ENCODE measurements at regions not wholly inside any gene's neighbourhood (a gene's known extent, or its start where the extent isn't known, plus 50 kb on each side); places are given as distances from the start of the nearest gene placed in this dataset.

DNA sequence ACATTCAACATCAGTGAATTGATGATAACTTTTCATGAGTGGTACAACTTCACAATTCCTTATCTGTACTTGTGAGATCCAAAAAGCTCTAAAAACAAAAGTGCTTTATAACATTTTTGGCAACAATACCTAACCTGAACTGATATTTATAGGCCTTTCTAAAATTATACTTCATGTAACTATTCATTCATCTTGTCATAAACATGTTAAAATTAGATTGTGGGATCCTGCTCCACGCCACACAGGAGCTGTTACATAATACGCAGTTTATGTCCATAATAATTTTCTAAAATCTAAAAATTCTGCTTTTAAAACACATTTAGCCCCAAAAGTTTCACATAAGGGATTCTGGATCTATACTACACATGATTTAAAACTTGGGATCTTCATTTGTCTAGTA, 908.5 kb upstream of the CHAC2 start:
- 43% methylated on average over 2 of the region's 2 CpGs for WGBS
- Histone ChIP-seq H3K27me3 (no peaks in the 10 kb centered on the region), H3K36me3 (no peaks in the 10 kb centered on the region), H3K4me1 (no peaks in the 10 kb centered on the region), H3K4me3 (no peak overlapping the region), H3K9me3 (no peaks in the 10 kb centered on the region), H3K27ac (no peak overlapping the region)
- TF ChIP-seq, protein P1, sequence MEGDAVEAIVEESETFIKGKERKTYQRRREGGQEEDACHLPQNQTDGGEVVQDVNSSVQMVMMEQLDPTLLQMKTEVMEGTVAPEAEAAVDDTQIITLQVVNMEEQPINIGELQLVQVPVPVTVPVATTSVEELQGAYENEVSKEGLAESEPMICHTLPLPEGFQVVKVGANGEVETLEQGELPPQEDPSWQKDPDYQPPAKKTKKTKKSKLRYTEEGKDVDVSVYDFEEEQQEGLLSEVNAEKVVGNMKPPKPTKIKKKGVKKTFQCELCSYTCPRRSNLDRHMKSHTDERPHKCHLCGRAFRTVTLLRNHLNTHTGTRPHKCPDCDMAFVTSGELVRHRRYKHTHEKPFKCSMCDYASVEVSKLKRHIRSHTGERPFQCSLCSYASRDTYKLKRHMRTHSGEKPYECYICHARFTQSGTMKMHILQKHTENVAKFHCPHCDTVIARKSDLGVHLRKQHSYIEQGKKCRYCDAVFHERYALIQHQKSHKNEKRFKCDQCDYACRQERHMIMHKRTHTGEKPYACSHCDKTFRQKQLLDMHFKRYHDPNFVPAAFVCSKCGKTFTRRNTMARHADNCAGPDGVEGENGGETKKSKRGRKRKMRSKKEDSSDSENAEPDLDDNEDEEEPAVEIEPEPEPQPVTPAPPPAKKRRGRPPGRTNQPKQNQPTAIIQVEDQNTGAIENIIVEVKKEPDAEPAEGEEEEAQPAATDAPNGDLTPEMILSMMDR (IDR thresholded peaks at IDR 0.05) = no peak
- TF ChIP-seq POLR2A (IDR thresholded peaks at IDR 0.05) = no peak
- no peak for TF ChIP-seq EP300 (IDR thresholded peaks at IDR 0.05)
- TF ChIP-seq POLR2AphosphoS5 (IDR thresholded peaks at IDR 0.05) = no peak
- no peak for DNase-seq (ENCODE audit: low spot score in 2 of 2)

DNA sequence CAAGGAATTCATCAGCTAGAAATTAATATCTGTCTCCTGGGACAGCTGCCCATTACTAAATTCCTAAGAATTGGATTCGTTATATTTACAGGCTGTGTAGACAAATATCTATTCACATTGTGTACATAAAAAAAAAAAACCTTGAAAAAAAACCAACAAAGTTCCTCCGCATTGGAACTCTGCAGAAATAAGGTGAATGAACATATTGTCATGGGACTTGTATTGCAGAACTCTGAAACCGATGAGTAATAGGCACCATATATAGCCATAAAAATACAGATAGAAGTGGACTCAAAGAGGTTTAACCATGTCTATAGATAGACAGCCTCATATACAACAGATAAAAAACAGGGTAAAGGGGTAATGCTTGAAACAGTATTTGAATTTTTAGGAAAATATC, 909.9 kb upstream of the CHAC2 start:
- no peak for DNase-seq (ENCODE audit: low spot score in 2 of 2)
- H3K36me3 ChIP-seq = no peaks in the 10 kb centered on the region
- TF ChIP-seq POLR2AphosphoS5 (IDR thresholded peaks at IDR 0.05) (no peak), POLR2A (IDR thresholded peaks at IDR 0.05) (no peak), EP300 (IDR thresholded peaks at IDR 0.05) (no peak)
- TF ChIP-seq, protein P1 (IDR thresholded peaks at IDR 0.05) = no peak
- 71% methylated on average over 3 of the region's 3 CpGs for WGBS
- H3K4me3 ChIP-seq = no peak overlapping the region
- H3K4me1 ChIP-seq = no peaks in the 10 kb centered on the region
- H3K9me3 ChIP-seq = no peaks in the 10 kb centered on the region
- H3K27ac ChIP-seq = no peak overlapping the region
- H3K27me3 ChIP-seq = no peaks in the 10 kb centered on the region

- Histone ChIP-seq H3K27ac (no peak overlapping the region), H3K36me3 (no peaks in the 10 kb centered on the region), H3K4me3 (no peak overlapping the region), H3K27me3 (no peaks in the 10 kb centered on the region), H3K9me3 (no peaks in the 10 kb centered on the region), H3K4me1 (no peaks in the 10 kb centered on the region)
- WGBS = 92% methylated on average over 5 of the region's 7 CpGs
- DNase-seq (ENCODE audit: low spot score in 2 of 2) = no peak
- TF ChIP-seq EP300 (IDR thresholded peaks at IDR 0.05) (no peak), POLR2A (IDR thresholded peaks at IDR 0.05) (no peak), POLR2AphosphoS5 (IDR thresholded peaks at IDR 0.05) (no peak)
- TF ChIP-seq, protein P1 (IDR thresholded peaks at IDR 0.05) = no peak
Observed at GRCh38 chr2:52852006-52852405, 915.6 kb upstream of the CHAC2 start.

DNA sequence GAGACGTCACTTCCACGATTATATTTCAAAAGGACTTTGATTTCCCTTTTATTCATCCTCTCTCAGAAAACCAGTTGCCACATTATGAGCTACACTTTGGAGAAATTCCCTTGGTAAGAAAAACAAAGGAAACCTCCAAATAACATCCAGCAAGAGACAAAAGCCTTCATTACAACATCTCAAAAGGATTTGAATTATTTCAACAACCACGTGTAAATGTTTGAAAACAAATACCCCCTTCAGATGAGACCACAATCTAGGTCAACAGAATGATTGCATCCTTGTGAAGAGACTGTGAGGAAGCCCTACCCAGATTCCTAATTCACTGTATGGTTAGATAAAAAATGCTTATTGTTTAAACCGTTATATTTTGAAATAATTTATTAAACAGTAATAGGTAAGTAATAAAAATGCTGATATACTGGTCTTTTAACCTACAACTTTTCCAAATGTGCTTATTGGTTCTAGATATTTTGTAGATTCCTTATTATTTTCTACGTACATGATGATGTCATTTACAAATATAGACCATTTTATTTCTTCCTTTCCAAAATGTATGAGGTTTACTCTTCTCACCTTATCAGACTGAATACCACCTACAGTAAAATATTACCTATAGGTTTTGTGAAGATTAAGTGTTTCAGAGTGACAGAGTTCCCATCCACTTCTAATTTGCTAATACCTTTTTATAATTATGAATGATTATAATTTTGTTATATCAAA, 922.7 kb upstream of the CHAC2 start:
- TF ChIP-seq, protein P1 (IDR thresholded peaks at IDR 0.05) = no peak
- no peak for TF ChIP-seq EP300 (IDR thresholded peaks at IDR 0.05)
- no peak for TF ChIP-seq POLR2A (IDR thresholded peaks at IDR 0.05)
- no peak for TF ChIP-seq POLR2AphosphoS5 (IDR thresholded peaks at IDR 0.05)
- no peak overlapping the region for H3K4me3 ChIP-seq
- no peaks in the 10 kb centered on the region for H3K27me3 ChIP-seq
- no peaks in the 10 kb centered on the region for H3K4me1 ChIP-seq
- WGBS = 68% methylated on average over 5 of the region's 5 CpGs
- H3K27ac ChIP-seq = no peak overlapping the region
- no peaks in the 10 kb centered on the region for H3K36me3 ChIP-seq
- H3K9me3 ChIP-seq = no peaks in the 10 kb centered on the region
- no peak for DNase-seq (ENCODE audit: low spot score in 2 of 2)

DNA sequence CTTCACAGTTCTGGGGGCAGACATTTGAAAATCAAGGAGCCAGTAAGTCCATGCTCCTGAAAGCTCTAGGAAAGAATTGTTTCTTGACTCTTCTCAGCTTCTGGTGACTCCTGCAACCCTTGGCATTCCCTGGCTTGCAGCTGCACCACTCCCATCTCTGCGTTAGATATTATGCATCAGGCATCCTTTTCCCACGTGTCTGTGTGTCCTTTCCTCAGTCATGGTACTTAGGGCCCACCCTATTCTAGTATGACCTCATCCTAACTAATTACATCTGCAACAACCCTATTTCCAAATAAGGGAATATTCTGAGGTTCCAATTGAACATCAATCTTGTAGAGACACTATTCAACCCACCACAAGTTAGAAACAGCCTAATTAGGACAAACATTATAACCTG, 931.7 kb upstream of the CHAC2 start:
- Histone ChIP-seq H3K9me3 (no peaks in the 10 kb centered on the region), H3K27me3 (no peaks in the 10 kb centered on the region), H3K36me3 (no peaks in the 10 kb centered on the region), H3K27ac (no peak overlapping the region), H3K4me3 (no peak overlapping the region), H3K4me1 (no peaks in the 10 kb centered on the region)
- WGBS = 72% methylated on average over 2 of the region's 2 CpGs
- DNase-seq (ENCODE audit: low spot score in 2 of 2) = no peak
- TF ChIP-seq EP300 (IDR thresholded peaks at IDR 0.05) (no peak), POLR2AphosphoS5 (IDR thresholded peaks at IDR 0.05) (no peak), POLR2A (IDR thresholded peaks at IDR 0.05) (no peak)
- TF ChIP-seq, protein P1 (IDR thresholded peaks at IDR 0.05) = no peak

All from suprapubic skin (tissue), 4 donors.